Stimulated activated CD4-positive, alpha-beta T cell treated with anti-CD3 and anti-CD28 coated beads, TNF-alpha, amount 100 ng/mL, for 4 hours (primary cell): ENCODE measurements at regions not wholly inside any gene's neighbourhood (a gene's known extent, or its start where the extent isn't known, plus 50 kb on each side); places are given as distances from the start of the nearest gene placed in this dataset.

ENCODE experiments used
- DNase-seq, 3 experiments: peaks; one replicate each; pipeline ENCODE4 v3.0.0-alpha.2; 2020; ENCODE audit warnings: low read depth in 3 of 3

DNA sequence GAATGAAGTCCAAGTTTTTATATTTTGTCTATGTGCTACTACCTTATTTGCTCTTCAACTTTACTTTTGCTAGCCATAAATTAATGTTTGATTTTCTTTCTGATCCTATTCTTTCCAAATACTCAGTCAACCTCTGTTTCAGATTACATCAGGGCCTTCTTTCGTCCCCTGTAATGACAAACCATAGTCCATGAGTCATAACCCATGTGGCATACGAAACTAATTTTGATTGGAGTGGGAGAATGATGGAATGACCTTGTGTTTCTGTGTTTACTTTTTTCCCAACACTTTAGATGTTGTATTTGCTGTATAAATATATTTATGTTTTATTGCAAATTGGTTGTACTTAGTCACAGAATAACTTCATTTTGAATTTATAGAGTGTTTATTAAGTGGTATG, 1043.1 kb downstream of the DTWD2 start:
- no peak for DNase-seq

DNA sequence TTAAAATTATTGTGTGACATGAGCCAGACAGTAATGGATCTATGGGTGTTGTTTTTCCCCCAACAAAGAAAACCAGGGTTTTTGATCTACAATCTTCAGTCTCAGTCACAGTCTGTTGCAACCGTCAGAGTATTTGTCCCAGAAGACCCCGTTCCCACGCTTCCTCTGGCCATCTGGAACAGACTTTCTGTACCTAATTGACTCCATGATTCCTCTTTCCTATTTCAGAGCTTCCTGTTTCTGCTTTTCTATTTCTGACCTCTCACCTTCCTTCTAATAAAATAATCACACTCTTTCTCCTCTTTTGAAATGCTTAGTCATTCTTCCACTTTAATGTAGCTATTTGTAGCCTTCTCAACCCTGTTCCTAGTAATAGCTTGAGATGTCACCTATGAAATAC, 1044.8 kb downstream of the DTWD2 start:
- DNase-seq = no peak

DNA sequence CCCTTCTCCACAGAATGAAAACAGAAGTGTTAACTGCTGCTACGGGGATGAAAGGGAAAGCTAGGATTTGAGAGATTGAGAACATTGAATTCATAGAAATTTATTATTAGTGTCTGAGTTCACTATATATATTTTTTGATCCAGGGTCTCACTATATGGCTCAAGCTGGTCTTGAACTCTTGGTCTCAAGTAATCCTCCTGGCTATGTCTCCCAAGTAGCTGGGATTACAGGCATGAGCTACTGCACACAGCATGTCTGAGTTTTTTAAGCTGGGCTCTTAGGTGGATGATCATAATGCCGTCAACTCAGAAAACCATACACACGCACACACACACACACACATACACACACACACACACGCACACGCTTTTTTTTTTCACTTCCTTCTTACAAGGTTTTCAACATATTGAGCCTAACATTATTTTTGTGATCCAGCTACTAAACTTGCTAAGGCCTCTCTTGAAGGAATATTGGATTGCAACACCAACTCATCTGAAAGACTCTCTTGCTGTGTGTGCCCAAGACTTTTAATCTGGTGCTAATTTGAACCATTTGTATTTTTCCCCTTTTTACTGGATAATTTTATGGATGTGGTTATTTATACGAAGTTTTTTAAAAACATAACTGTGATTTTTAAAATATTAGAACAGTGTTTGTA, 1045.4 kb downstream of the DTWD2 start:
- no peak for DNase-seq

- DNase-seq = no peak
Observed at GRCh38 chr5:117893211-117893610, 1095.1 kb downstream of the DTWD2 start.

GRCh38 chr5:117892360-117892759, 1096.0 kb downstream of the DTWD2 start:
- no peak for DNase-seq

DNA sequence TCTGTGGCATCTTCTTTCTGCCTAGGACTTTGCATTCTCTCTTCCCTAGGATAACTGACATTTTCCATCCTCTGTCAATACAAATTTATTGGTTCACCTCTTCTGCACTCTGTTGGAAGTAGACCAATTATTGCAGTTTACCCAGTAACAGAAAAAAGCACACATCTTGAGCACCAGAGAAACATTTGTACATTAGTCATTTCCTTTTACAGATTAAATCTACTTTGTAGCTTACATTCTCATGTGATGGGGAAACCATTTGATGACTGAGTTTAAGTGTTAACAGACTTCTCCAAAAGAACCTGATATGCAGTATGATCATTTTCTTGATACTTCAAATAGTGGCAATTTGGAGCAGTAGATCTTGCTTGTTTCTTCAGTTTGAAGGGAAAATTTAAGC, 1098.8 kb downstream of the DTWD2 start:
- DNase-seq = no peak

GRCh38 chr5:117888688-117889087, 1099.7 kb downstream of the DTWD2 start:
- no peak for DNase-seq

DNA sequence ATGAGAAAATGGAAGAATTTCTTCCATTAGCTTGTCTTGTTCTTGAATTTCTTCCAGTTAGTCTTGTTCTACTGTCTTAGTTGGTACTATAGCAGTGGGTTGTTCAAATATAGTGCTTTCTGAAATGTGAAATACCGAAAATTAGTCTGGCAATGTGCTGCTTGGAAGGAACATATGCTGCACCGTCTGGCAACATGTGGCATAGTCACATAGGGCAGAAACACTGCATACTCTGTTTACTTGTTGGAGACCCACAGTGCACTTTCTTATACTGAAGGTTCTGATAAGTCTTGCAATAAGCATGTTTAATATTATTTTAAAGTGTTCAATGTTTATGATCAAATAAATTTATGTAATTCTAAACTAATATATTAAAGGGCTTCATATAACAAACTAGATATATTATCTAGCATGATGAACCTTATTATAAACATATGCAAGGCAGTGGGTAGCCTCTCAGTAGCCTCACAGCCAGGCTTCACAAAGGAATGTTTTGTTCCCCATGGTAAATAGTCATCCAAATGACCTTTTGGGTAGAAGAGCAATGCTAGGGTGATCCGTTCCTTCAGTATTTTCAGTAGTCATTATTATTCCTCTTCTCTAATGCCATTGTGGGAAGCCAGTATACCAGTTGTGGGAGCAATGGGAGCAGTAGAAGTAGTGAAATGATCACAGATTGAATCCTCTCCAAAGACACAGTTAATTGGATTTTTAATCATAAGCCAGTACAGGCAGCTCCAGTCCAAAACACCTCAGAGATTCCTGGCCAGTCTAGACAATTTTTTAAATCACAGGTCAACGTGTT, 1106.7 kb downstream of the DTWD2 start:
- DNase-seq = no peak

- no peak for DNase-seq
Observed at GRCh38 chr5:117880932-117881331, 1107.4 kb downstream of the DTWD2 start.

GRCh38 chr5:117877731-117878130, 1110.6 kb downstream of the DTWD2 start:
- DNase-seq = no peak

DNA sequence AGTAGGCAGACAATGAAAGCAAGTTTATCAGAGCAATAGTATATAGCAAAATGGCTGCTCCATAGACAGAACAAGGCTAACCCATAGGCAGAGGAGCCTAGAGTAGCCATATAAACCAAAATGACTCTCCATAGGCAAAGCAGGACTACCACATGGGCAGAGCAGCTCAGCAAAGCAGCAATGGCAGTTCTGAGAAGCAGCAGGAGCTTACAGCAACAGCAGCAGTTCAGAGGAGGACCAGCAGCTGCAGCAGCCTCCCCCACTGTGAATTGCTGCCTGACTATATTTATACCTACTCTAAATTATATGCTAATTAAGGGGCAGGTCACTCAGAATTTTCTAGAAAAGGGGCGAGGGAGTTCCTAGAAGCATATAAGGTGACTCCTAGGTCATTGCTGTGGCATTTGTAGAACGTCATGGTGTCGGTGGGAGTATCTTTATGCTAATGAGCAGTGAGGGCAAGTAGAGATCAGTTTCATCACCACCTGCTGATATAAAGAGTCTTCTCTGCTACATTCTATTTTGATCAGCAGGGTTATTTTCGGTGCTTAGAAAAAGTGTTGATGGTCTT, 1115.5 kb downstream of the DTWD2 start:
- no peak for DNase-seq

DNA sequence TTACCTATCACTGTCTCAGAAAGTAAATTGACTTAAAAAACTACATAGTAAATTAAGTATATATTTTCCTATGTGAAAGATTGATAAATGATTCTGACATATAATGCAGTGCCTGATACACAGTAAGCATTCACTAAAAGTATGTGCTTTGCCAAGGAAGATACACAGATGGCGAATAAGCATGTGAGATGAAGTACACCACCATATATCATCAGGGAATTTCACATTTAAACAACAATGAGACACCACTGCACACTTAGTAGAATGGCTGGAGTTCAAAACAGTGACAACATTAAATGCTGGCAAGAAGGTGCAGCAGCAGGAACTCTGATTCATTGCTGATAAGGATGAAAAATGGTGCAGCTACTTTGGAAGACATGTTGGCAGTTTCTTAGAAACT, 1118.8 kb downstream of the DTWD2 start:
- DNase-seq = no peak

DNA sequence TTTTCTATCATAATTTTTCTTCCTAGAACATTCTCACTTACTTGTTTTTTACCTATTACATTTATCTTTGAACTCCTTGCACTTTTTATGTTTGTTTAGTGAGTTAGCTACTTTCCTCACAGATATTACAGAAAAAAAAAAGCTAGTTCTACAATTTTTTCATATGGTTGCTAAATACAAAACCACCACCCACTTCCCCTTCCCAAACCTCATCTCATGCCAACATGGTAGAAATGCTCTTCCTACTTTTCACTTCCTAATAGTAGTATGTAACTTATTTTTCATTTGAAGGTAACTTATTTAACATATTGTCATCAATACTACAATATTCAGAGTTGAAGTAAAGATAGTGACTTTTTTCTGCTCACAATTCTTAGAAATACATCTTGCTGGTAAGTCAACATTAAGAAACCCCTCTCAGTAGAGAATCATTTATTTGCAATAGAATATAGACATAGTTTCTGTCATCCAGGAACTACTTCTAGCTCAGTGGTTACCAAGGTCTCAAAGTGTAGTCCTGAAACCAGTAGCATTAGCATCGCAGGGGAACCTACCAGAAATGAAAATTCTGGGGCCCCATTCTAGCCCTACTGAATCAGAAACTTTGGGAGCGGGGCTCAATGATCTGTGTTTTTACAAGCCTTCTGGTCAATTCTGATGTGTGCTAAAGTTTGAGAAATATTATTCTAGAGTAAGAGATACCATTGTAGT, 1124.6 kb downstream of the DTWD2 start:
- no peak for DNase-seq

GRCh38 chr5:117860550-117860949, 1127.8 kb downstream of the DTWD2 start:
- no peak for DNase-seq

DNA sequence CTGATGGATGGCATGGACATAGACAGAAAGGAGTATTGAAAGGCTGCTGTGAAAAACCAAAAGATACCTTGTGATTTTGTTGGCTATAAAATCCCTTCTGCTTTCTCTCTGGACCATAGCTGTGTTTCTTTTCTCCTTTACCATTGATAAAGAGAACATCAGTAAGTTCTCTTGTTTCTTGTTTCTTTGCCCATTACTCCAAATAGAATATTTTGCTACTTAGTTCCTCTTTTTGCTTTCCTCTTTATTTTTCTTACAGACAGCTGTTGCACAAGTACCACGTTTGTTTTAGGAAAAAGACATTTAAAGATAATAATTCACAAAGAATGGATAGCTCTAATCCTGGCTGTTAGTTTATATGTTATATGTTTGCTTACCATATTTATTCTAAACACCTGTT, 1129.2 kb downstream of the DTWD2 start:
- no peak for DNase-seq

DNA sequence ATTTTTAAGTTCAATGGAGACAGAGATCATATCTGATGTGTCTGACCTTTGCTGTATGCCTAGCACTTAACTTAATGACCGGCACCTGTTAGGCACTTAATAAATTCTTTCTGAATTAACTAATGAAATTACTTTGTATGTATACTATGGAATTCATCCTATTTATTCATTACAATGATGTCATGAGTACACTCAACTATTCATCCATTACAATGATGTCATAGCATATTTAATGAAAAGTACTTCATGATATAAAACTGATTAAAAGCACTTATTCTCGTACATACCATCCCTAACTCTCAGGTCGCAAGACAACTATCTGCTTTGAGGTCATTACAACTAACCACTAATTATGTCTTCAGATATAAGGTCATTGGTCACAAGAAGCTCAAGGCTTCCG, 1131.6 kb downstream of the DTWD2 start:
- DNase-seq = no peak

DNA sequence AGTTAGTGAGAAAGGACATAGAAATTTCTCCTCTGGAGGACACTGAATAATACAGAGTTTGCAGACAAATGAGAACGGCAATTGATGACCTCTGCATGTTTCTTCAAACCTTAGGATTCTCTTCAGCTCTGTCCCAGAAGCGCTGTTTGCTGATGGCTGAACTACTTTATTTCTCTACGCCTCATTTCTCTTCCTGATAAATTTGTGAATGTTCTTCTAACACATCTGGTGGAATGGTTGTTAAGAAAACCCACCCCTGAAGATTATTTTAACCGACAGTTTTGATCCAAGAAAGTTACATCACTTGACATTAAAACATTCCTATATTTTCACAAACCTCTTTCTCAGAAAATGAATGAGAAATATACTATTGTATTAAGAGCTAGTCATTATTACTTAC, 1150.6 kb downstream of the DTWD2 start:
- DNase-seq = no peak

GRCh38 chr5:117833691-117834090, 1154.7 kb downstream of the DTWD2 start:
- DNase-seq = no peak

- DNase-seq = no peak
Observed at GRCh38 chr5:117829646-117830045, 1158.7 kb downstream of the DTWD2 start.

GRCh38 chr5:117813850-117814249, 1174.5 kb downstream of the DTWD2 start:
- DNase-seq = no peak

- no peak for DNase-seq
Observed at GRCh38 chr5:117812861-117813260, 1175.5 kb downstream of the DTWD2 start.

DNA sequence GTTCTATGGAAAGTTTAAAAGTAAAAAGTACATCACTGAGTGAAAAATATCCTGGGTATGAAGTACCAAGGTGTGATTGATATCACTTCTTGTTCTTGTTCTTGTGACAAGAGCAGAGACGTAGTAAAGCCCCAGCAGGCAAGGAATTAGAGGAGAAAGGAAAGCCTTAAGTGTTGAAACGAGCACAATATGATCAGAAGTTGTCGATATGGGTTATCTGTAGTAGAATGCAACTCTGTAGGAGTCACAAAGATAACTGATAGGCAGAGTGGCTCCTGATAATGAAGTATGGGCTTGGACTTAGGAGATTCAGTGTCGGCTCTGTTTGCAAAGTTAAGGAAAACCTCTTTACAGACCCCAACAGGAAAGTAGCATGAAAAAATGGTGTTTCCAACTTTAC, 1179.1 kb downstream of the DTWD2 start:
- DNase-seq = no peak

GRCh38 chr5:117805058-117805457, 1183.3 kb downstream of the DTWD2 start:
- DNase-seq = no peak
